Neural cell (in vitro differentiated cells): ENCODE measurements at regions not wholly inside any gene's neighbourhood (a gene's known extent, or its start where the extent isn't known, plus 50 kb on each side); places are given as distances from the start of the nearest gene placed in this dataset.

ENCODE experiments used
- H2AFZ ChIP-seq: fragments of 200-600, 300-800 bp; sonication (generic), shearing (Covaris generic); 2 replicates; pipeline ENCODE4 v1.6.0; 2014; ENCODE audit warnings: low read depth, mild to moderate bottlenecking, antibody characterized with exemption, low read length, moderate library complexity
- H3F3A ChIP-seq: fragments of 200-600 bp; shearing (Covaris generic); 2 replicates; pipeline ENCODE4 v1.6.1; 2016; ENCODE audit warnings: mild to moderate bottlenecking, moderate library complexity, mixed read lengths, antibody characterized with exemption, low read length; ENCODE audit not compliant: insufficient read depth, poor library complexity, severe bottlenecking
- H3K27ac ChIP-seq: fragments of 200-600, 300-800 bp; sonication (generic), shearing (Covaris generic); 2 replicates; pipeline ENCODE4 v1.5.1; 2014; ENCODE audit warnings: mild to moderate bottlenecking, low read length, moderate library complexity
- H3K27me3 ChIP-seq: fragments of 300-800, 200-600 bp; sonication (generic), shearing (Covaris generic); 2 replicates; pipeline ENCODE4 v1.6.0; 2014; ENCODE audit warnings: mild to moderate bottlenecking, low read depth, low read length, moderate library complexity; ENCODE audit not compliant: insufficient read depth
- H3K36me3 ChIP-seq: fragments of 300-800, 200-600 bp; sonication (generic), shearing (Covaris generic); 2 replicates; pipeline ENCODE4 v1.5.1; 2014; ENCODE audit warnings: mild to moderate bottlenecking, antibody characterized with exemption, low read length, moderate library complexity; ENCODE audit not compliant: insufficient read depth
- H3K4me2 ChIP-seq: fragments of 300-800, 200-600 bp; sonication (generic), shearing (Covaris generic); 2 replicates; pipeline ENCODE4 v1.6.0; 2014; ENCODE audit warnings: mild to moderate bottlenecking, low read length
- H3K4me3 ChIP-seq: fragments of 300-800, 200-600 bp; sonication (generic), shearing (Covaris generic); 2 replicates; pipeline ENCODE4 v1.5.1; 2014; ENCODE audit warnings: mild to moderate bottlenecking, low read length, moderate library complexity
- H3K79me2 ChIP-seq: fragments of 200-600 bp; shearing (Covaris generic); replicated peaks from 2 replicates; pipeline ENCODE4 v1.6.0; 2014; ENCODE audit warnings: mild to moderate bottlenecking, low read length, moderate library complexity; ENCODE audit not compliant: insufficient read depth
- H3K9ac ChIP-seq: fragments of 300-800, 200-600 bp; sonication (generic), shearing (Covaris generic); 2 replicates; pipeline ENCODE4 v1.6.1; 2016; ENCODE audit warnings: mild to moderate bottlenecking, low read length, mixed read lengths
- H3K9me2 ChIP-seq: fragments of 200-600 bp; shearing (Covaris generic); 2 replicates; pipeline ENCODE4 v1.6.1; 2016; ENCODE audit warnings: mild to moderate bottlenecking, low read length, mixed read lengths; ENCODE audit not compliant: insufficient read depth
- H3K9me3 ChIP-seq: fragments of 200-600, 300-800 bp; sonication (generic), shearing (Covaris generic); 2 replicates; pipeline ENCODE4 v1.6.1; 2016; ENCODE audit warnings: mild to moderate bottlenecking, mixed run types, low read length, moderate library complexity, mixed read lengths
- H4K20me1 ChIP-seq: fragments of 200-600 bp; shearing (Covaris generic); 2 replicates; pipeline ENCODE4 v1.6.1; 2016; ENCODE audit warnings: mild to moderate bottlenecking, mixed run types; ENCODE audit not compliant: insufficient read depth
- CTCF ChIP-seq: fragments of 450-650 bp; IDR thresholded peaks from 2 replicates; pipeline ENCODE4 v1.5.1; 2014; ENCODE audit warnings: antibody characterized with exemption, mild to moderate bottlenecking, moderate library complexity; ENCODE audit not compliant: poor library complexity, severe bottlenecking
- EP300 ChIP-seq: fragments of 450-650 bp; conservative IDR thresholded peaks from 2 replicates; pipeline ENCODE4 v1.6.1; 2014; ENCODE audit warnings: antibody characterized with exemption, mild to moderate bottlenecking, moderate library complexity; ENCODE audit not compliant: poor library complexity, severe bottlenecking
- EZH2 ChIP-seq: fragments of 200-600, 300-800 bp; shearing (Covaris generic), sonication (generic); IDR thresholded peaks from 2 replicates; pipeline ENCODE4 v1.6.1; 2014; ENCODE audit warnings: antibody characterized with exemption, low read length, borderline replicate concordance, mild to moderate bottlenecking; ENCODE audit not compliant: insufficient read depth, poor library complexity, severe bottlenecking
- MXI1 ChIP-seq: fragments of 450-650 bp; conservative IDR thresholded peaks from 2 replicates; pipeline ENCODE4 v1.6.1; 2014; ENCODE audit warnings: antibody characterized with exemption, mild to moderate bottlenecking; ENCODE audit not compliant: poor library complexity, severe bottlenecking
- POLR2AphosphoS5 ChIP-seq: IDR thresholded peaks from 2 replicates; pipeline ENCODE4 v1.6.1; 2012
- RAD21 ChIP-seq: fragments of 450-650 bp; conservative IDR thresholded peaks from 2 replicates; pipeline ENCODE4 v1.6.1; 2014; ENCODE audit warnings: antibody characterized with exemption, mild to moderate bottlenecking, moderate library complexity
- SMC3 ChIP-seq: fragments of 450-650 bp; conservative IDR thresholded peaks from 2 replicates; pipeline ENCODE4 v1.6.1; 2014; ENCODE audit warnings: antibody characterized with exemption, mild to moderate bottlenecking, moderate library complexity; ENCODE audit not compliant: poor library complexity
- TAF1 ChIP-seq: IDR thresholded peaks from 2 replicates; pipeline ENCODE4 v1.6.1; 2012; ENCODE audit warnings: low read depth
- TF ChIP-seq, protein P1 (sequence below): IDR thresholded peaks from 2 replicates; pipeline ENCODE4 v1.6.1; 2012; ENCODE audit warnings: borderline replicate concordance

DNA sequence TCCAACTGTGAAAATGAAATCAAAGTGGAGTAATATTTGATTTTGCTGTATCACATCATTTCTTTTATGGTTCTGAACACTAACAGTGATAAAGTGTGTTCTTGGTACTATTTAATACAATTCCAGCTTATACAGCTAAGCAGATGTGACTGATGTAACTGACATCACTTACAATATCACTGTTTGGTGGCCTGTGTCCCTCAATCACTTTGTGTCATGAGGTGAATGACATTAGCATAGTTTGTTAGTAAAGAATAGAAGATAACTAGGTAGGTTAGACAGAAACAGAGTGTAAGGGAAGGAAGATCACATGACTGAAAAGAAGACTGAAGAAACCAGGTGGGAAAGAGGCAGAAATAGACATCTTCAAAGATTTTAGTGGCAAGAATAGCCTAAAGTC, 138.7 kb downstream of the AQP9 start:
- Histone ChIP-seq H3K36me3 (no peaks in the 10 kb centered on the region), H3K4me3 (no peak overlapping the region), H3K79me2 (no peaks in the 10 kb centered on the region), H3K9me3 (no peaks in the 10 kb centered on the region), H4K20me1 (no peaks in the 10 kb centered on the region), H3K9ac (no peak overlapping the region), H3K9me2 (no peaks in the 10 kb centered on the region), H2AFZ (no peak overlapping the region), H3K4me2 (no peak overlapping the region), H3K27ac (no peak overlapping the region), H3K27me3 (no peaks in the 10 kb centered on the region), H3F3A (no peaks in the 10 kb centered on the region)
- TF ChIP-seq SMC3 (no peak), TAF1 (no peak), MXI1 (no peak), POLR2AphosphoS5 (no peak), EP300 (no peak), RAD21 (no peak), CTCF (no peak), EZH2 (no peak)
- TF ChIP-seq, protein P1, sequence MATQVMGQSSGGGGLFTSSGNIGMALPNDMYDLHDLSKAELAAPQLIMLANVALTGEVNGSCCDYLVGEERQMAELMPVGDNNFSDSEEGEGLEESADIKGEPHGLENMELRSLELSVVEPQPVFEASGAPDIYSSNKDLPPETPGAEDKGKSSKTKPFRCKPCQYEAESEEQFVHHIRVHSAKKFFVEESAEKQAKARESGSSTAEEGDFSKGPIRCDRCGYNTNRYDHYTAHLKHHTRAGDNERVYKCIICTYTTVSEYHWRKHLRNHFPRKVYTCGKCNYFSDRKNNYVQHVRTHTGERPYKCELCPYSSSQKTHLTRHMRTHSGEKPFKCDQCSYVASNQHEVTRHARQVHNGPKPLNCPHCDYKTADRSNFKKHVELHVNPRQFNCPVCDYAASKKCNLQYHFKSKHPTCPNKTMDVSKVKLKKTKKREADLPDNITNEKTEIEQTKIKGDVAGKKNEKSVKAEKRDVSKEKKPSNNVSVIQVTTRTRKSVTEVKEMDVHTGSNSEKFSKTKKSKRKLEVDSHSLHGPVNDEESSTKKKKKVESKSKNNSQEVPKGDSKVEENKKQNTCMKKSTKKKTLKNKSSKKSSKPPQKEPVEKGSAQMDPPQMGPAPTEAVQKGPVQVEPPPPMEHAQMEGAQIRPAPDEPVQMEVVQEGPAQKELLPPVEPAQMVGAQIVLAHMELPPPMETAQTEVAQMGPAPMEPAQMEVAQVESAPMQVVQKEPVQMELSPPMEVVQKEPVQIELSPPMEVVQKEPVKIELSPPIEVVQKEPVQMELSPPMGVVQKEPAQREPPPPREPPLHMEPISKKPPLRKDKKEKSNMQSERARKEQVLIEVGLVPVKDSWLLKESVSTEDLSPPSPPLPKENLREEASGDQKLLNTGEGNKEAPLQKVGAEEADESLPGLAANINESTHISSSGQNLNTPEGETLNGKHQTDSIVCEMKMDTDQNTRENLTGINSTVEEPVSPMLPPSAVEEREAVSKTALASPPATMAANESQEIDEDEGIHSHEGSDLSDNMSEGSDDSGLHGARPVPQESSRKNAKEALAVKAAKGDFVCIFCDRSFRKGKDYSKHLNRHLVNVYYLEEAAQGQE, result no peak

- H3F3A ChIP-seq, result no peaks in the 10 kb centered on the region
- no peak overlapping the region for H3K9ac ChIP-seq
- H3K27ac ChIP-seq, result no peak overlapping the region
- no peak overlapping the region for H2AFZ ChIP-seq
- H3K4me3 ChIP-seq, result no peak overlapping the region
- H3K36me3 ChIP-seq, result no peaks in the 10 kb centered on the region
- H3K27me3 ChIP-seq, result no peaks in the 10 kb centered on the region
- TF ChIP-seq SMC3 (no peak), POLR2AphosphoS5 (no peak), MXI1 (no peak), EP300 (no peak), RAD21 (no peak), EZH2 (no peak)
- TF ChIP-seq, protein P1, result no peak
- no peaks in the 10 kb centered on the region for H3K9me2 ChIP-seq
- H4K20me1 ChIP-seq, result no peaks in the 10 kb centered on the region
- no peak overlapping the region for H3K4me2 ChIP-seq
- no peaks in the 10 kb centered on the region for H3K79me2 ChIP-seq
- H3K9me3 ChIP-seq, result no peaks in the 10 kb centered on the region
Measured at GRCh38 chr15:58277333-58277732, 139.2 kb downstream of the AQP9 start.
